Esophagus squamous epithelium (tissue), 4 donors: ENCODE measurements at regions not wholly inside any gene's neighbourhood (a gene's known extent, or its start where the extent isn't known, plus 50 kb on each side); places are given as distances from the start of the nearest gene placed in this dataset.

ENCODE experiments used
- CTCF ChIP-seq, 6 experiments: fragments of 450-650 bp in 4 of 6; fragments of 200-600 bp in 2 of 6; sonication (generic) in 2 of 6; IDR thresholded peaks; one replicate each; pipeline ENCODE4 v1.5.1; 2016 to 2019; ENCODE audit warnings: antibody characterized with exemption in 6 of 6, mild to moderate bottlenecking in 4 of 6, moderate library complexity in 4 of 6
- POLR2A ChIP-seq, 4 donors: fragments of 450-650 bp; IDR thresholded peaks; one replicate each; pipeline ENCODE4 v1.6.1; 2017; ENCODE audit warnings: antibody characterized with exemption in 4 of 4, mild to moderate bottlenecking in 4 of 4, moderate library complexity in 3 of 4

GRCh38 chr11:133636711-133637355 lies 104.5 kb upstream of the OPCML start:
- TF ChIP-seq CTCF (IDR thresholded peaks at IDR 0.05) (no peak), POLR2A (IDR thresholded peaks at IDR 0.05) (no peak)
